ENCODE measurements at regions not wholly inside any gene's neighbourhood (a gene's known extent, or its start where the extent isn't known, plus 50 kb on each side); places are given as distances from the start of the nearest gene placed in this dataset.

DNA sequence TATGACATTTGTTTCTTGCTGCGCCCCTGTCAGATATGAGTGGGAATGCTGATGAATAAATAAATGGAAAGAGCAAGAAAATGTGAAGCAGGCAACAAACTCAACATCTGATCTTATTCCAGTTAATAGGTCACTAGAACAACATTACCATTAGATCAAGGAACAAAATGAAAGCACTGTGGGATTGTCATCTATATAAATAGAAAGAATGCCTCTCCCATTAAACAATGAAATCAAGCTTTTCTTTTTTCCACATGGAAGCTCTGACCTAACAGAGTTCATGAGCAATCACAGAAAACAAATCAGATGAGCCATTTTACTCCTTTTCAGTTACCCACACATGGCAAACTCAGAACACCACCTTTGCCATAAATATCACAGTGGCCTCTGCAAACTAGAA lies 354.8 kb downstream of the SUCLA2 start:
- H3K4me3 ChIP-seq (ENCODE audit: low read depth, low read length), result no peak overlapping the region
- TF ChIP-seq POLR2A (IDR thresholded peaks at IDR 0.05; ENCODE audit: extremely low read depth, insufficient read length) (no peak), MYC (IDR thresholded peaks at IDR 0.05; ENCODE audit: low read depth, low read length) (no peak)
- TF ChIP-seq, protein P1, sequence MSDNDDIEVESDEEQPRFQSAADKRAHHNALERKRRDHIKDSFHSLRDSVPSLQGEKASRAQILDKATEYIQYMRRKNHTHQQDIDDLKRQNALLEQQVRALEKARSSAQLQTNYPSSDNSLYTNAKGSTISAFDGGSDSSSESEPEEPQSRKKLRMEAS (IDR thresholded peaks at IDR 0.05; ENCODE audit: low read depth, low read length), result no peak
- TF ChIP-seq, protein P2, sequence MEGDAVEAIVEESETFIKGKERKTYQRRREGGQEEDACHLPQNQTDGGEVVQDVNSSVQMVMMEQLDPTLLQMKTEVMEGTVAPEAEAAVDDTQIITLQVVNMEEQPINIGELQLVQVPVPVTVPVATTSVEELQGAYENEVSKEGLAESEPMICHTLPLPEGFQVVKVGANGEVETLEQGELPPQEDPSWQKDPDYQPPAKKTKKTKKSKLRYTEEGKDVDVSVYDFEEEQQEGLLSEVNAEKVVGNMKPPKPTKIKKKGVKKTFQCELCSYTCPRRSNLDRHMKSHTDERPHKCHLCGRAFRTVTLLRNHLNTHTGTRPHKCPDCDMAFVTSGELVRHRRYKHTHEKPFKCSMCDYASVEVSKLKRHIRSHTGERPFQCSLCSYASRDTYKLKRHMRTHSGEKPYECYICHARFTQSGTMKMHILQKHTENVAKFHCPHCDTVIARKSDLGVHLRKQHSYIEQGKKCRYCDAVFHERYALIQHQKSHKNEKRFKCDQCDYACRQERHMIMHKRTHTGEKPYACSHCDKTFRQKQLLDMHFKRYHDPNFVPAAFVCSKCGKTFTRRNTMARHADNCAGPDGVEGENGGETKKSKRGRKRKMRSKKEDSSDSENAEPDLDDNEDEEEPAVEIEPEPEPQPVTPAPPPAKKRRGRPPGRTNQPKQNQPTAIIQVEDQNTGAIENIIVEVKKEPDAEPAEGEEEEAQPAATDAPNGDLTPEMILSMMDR (IDR thresholded peaks at IDR 0.05; ENCODE audit: low read depth, low read length), result no peak
- DNase-seq (ENCODE audit: low read depth), result no peak

DNA sequence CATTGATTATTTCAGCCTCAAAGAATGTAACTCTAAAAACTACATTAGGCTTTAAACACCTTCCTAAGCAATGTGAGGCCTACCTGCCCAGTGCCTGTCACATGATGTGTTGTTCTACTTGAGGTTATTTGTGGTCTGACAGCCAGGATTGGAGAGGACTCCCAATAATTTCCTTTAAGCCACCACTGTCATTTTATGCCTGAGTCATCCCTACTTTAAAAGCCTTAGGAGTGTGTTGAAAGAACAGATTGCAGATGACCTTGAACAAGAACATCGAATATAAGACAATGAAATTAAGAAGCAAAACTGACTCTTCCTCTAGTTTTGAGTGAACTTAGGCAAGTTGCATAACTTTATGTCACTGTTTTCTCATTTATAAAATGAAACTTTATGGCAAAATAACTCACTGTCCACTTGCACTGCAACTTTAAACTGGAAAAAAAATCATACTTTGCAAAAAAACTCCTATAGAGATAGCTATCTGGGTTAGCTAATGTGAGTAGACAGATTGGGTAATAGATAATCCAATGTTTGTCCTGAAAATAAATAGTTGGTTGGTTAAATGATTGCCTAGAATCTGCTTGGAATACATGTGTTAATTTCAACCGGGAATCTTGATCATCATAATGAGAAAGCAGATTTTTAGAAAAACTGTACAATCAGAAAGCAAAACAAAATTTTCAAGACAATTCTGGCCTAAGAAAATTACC lies 361.2 kb downstream of the SUCLA2 start:
- H3K4me3 ChIP-seq (ENCODE audit: low read depth, low read length), result no peak overlapping the region
- TF ChIP-seq POLR2A (IDR thresholded peaks at IDR 0.05; ENCODE audit: extremely low read depth, insufficient read length) (no peak), MYC (IDR thresholded peaks at IDR 0.05; ENCODE audit: low read depth, low read length) (no peak)
- TF ChIP-seq, protein P2 (IDR thresholded peaks at IDR 0.05; ENCODE audit: low read depth, low read length), result no peak
- TF ChIP-seq, protein P1 (IDR thresholded peaks at IDR 0.05; ENCODE audit: low read depth, low read length), result no peak
- DNase-seq (ENCODE audit: low read depth), result no peak

DNA sequence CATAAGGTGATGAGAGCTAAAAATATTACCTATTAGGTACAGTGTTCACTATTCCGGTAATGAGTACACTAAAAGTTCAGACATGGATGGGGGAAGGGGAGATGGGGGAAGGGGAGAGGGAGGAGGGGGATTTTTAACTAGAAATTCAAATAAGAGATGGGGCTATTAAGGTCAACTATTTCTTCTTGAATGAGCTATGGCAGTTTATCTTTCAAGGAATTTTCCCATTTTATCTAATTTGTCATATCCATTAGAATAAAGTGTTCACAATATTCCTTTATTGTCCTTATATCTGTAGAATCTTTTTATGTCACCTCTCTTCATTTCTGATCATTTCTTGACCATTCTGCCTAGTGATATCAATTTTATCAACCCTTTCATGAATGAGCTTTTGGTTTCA lies 362.4 kb downstream of the SUCLA2 start:
- no peak overlapping the region for H3K4me3 ChIP-seq (ENCODE audit: low read depth, low read length)
- DNase-seq (ENCODE audit: low read depth), result no peak

DNA sequence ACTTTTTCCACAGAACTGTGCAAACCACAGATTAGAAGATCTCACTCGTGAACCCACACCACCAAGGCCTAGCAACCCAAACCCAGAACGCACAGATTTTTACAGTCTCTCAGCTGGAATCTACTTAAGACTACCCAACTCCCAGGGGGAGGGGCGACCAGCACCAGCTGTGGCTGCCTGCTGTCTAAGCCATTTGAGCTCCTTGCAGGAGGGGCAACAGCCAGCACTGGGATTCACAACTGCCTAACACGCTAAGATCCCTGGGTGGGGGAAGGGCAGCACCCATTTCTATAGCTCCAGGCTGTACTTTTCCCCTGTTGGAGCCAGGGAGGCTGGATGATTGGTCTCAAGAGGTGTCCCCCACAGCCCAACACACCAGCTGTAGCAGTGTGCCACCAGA lies 368.8 kb downstream of the SUCLA2 start:
- TF ChIP-seq, protein P1 (IDR thresholded peaks at IDR 0.05; ENCODE audit: low read depth, low read length), result no peak
- TF ChIP-seq, protein P2 (IDR thresholded peaks at IDR 0.05; ENCODE audit: low read depth, low read length), result no peak
- TF ChIP-seq POLR2A (IDR thresholded peaks at IDR 0.05; ENCODE audit: extremely low read depth, insufficient read length) (no peak), MYC (IDR thresholded peaks at IDR 0.05; ENCODE audit: low read depth, low read length) (no peak)
- no peak overlapping the region for H3K4me3 ChIP-seq (ENCODE audit: low read depth, low read length)
- DNase-seq (ENCODE audit: low read depth), result no peak

More for the DNA sequence above, 362.4 kb downstream of the SUCLA2 start:
- TF ChIP-seq POLR2A (IDR thresholded peaks at IDR 0.05; ENCODE audit: extremely low read depth, insufficient read length) (no peak), MYC (IDR thresholded peaks at IDR 0.05; ENCODE audit: low read depth, low read length) (no peak)
- TF ChIP-seq, protein P2 (IDR thresholded peaks at IDR 0.05; ENCODE audit: low read depth, low read length), result no peak
- TF ChIP-seq, protein P1 (IDR thresholded peaks at IDR 0.05; ENCODE audit: low read depth, low read length), result no peak

DNA sequence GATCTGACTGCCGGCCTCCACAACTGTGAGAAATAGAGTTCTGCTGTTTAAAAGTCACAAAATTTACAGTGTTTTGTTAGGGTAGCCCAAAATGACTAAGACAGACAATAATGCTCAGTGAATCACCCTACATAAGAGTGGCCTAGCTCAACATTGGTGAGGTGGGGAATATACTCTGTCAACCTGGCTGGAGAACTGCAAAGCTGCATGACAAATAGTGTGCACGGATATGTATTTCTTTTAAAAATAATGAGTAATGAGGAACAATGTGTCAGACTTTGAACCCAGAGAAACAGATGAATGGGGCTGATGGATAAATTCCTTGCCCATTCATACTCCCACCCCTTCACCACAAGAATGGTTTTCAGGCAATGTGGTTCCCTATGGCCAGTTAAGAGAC lies 372.4 kb downstream of the SUCLA2 start:
- no peak for TF ChIP-seq POLR2A (IDR thresholded peaks at IDR 0.05; ENCODE audit: extremely low read depth, insufficient read length)
- no peak for TF ChIP-seq MYC (IDR thresholded peaks at IDR 0.05; ENCODE audit: low read depth, low read length)
- TF ChIP-seq, protein P2 (IDR thresholded peaks at IDR 0.05; ENCODE audit: low read depth, low read length), result no peak
- TF ChIP-seq, protein P1 (IDR thresholded peaks at IDR 0.05; ENCODE audit: low read depth, low read length), result no peak
- no peak for DNase-seq (ENCODE audit: low read depth)

More for the DNA sequence above, 372.4 kb downstream of the SUCLA2 start:
- no peak overlapping the region for H3K4me3 ChIP-seq (ENCODE audit: low read depth, low read length)

Data from NB4 (cell line).